Muscle of arm (tissue), 1 donor: ENCODE measurements at regions not wholly inside any gene's neighbourhood (a gene's known extent, or its start where the extent isn't known, plus 50 kb on each side); places are given as distances from the start of the nearest gene placed in this dataset.
"Not testable (repeated sequence)": the region's sequence is repeated elsewhere in the genome, so short reads cannot be mapped to it uniquely, and the experiment has no call there.

ENCODE experiments used
- DNase-seq: peaks from one replicate; pipeline ENCODE4 v3.0.0-alpha.2; 2013

GRCh38 chr14:23898359-23898758 lies 55.2 kb upstream of the DHRS4 start:
- DNase-seq: not testable (repeated sequence)

GRCh38 chr14:23899788-23900187 lies 53.8 kb upstream of the DHRS4 start:
- DNase-seq: no peak

- DNase-seq: no peak
Observed at GRCh38 chr14:23903442-23903841, 50.1 kb upstream of the DHRS4 start.
